ENCODE measurements at regions not wholly inside any gene's neighbourhood (a gene's known extent, or its start where the extent isn't known, plus 50 kb on each side); places are given as distances from the start of the nearest gene placed in this dataset.

DNA sequence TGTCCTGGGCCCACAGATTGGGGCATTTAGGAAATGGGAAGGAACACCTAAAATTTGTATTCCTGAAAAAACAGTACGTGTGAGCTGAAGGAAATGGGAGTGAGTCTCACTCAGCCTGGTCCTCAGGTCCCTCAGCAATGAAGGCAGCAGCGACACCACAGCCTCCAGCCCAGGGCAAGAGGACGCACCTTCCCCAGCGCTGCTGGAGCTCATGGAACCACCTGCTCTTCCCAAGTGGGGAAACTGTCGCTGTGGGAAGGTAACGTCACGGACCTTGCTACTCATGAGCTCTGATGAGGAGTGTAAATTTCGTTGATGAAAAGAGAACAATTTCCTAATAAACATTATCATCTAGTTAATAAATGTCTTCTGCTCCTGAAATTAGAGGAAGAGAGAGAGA is 323.6 kb downstream of the EIPR1 start:
- H3K4me2 ChIP-seq: no peak overlapping the region
- no TSS peak for BruUV-seq (replicated peaks)
- DNase-seq: no peak
- H3K9me2 ChIP-seq (ENCODE audit: insufficient read depth): no peaks in the 10 kb centered on the region
- H3K27me3 ChIP-seq (ENCODE audit: insufficient read depth, low read depth): peaks cover 73% of the 10 kb centered on the region
- H3K9me3 ChIP-seq (ENCODE audit: insufficient read depth, low read depth): no peaks in the 10 kb centered on the region
- POLR2A ChIA-PET (ENCODE audit: unreplicated experiment): no interaction called here
- CTCF ChIA-PET: no interaction called here
- intact Hi-C loops (cut with micrococcal nuclease; ENCODE audit: unreplicated experiment): no loop called here
- H3F3A ChIP-seq (ENCODE audit: insufficient read depth, low read depth): no peaks in the 10 kb centered on the region
- no peaks in the 10 kb centered on the region for H3K79me2 ChIP-seq (ENCODE audit: low read depth)
- H2AFZ ChIP-seq: no peak overlapping the region
- no peaks in the 10 kb centered on the region for H3K36me3 ChIP-seq (ENCODE audit: low read depth)
- H3K4me3 ChIP-seq: no peak overlapping the region
- TF ChIP-seq, protein P1, sequence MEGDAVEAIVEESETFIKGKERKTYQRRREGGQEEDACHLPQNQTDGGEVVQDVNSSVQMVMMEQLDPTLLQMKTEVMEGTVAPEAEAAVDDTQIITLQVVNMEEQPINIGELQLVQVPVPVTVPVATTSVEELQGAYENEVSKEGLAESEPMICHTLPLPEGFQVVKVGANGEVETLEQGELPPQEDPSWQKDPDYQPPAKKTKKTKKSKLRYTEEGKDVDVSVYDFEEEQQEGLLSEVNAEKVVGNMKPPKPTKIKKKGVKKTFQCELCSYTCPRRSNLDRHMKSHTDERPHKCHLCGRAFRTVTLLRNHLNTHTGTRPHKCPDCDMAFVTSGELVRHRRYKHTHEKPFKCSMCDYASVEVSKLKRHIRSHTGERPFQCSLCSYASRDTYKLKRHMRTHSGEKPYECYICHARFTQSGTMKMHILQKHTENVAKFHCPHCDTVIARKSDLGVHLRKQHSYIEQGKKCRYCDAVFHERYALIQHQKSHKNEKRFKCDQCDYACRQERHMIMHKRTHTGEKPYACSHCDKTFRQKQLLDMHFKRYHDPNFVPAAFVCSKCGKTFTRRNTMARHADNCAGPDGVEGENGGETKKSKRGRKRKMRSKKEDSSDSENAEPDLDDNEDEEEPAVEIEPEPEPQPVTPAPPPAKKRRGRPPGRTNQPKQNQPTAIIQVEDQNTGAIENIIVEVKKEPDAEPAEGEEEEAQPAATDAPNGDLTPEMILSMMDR (conservative IDR thresholded peaks at IDR 0.05): no peak
- no peak for TF ChIP-seq EZH2 (IDR thresholded peaks at IDR 0.05; ENCODE audit: low read depth)
- no peaks in the 10 kb centered on the region for H4K20me1 ChIP-seq (ENCODE audit: insufficient read depth)
- H3K27ac ChIP-seq: no peak overlapping the region
- H3K4me1 ChIP-seq (replicated peaks; ENCODE audit: insufficient read depth): no peaks in the 10 kb centered on the region

DNA sequence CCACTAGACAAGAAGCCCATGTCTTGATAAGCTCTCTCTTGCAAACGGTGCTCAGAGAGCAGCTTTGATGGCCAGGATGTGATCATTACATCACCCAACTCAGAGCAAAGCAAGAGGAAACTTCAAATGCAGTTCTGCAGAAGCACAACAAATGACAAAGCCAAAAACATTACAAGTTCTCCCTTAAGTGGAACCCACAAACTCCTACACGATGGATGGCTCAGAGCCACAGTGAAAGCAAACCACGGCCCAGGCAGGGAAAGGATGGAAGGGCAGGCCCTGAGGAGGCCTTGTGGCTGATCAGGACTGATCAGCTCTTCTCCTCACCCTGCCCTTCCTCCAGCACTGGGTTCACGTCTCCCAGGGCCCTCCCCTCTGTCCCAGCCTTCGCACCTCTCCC is 326.4 kb downstream of the EIPR1 start:
- no peaks in the 10 kb centered on the region for H3K36me3 ChIP-seq (ENCODE audit: low read depth)
- H3K9me3 ChIP-seq (ENCODE audit: insufficient read depth, low read depth): no peaks in the 10 kb centered on the region
- POLR2A ChIA-PET (ENCODE audit: unreplicated experiment): no interaction called here
- no peaks in the 10 kb centered on the region for H3K9me2 ChIP-seq (ENCODE audit: insufficient read depth)
- H3K79me2 ChIP-seq (ENCODE audit: low read depth): no peaks in the 10 kb centered on the region
- DNase-seq: no peak
- H2AFZ ChIP-seq: no peak overlapping the region
- CTCF ChIA-PET: no interaction called here
- no peaks in the 10 kb centered on the region for H4K20me1 ChIP-seq (ENCODE audit: insufficient read depth)
- TF ChIP-seq EZH2 (IDR thresholded peaks at IDR 0.05; ENCODE audit: low read depth): no peak
- TF ChIP-seq, protein P1 (conservative IDR thresholded peaks at IDR 0.05): no peak
- BruUV-seq (replicated peaks): no TSS peak
- intact Hi-C loops (cut with micrococcal nuclease; ENCODE audit: unreplicated experiment): no loop called here
- H3K27ac ChIP-seq: no peak overlapping the region
- peaks cover 92% of the 10 kb centered on the region for H3K27me3 ChIP-seq (ENCODE audit: insufficient read depth, low read depth)
- H3F3A ChIP-seq (ENCODE audit: insufficient read depth, low read depth): no peaks in the 10 kb centered on the region
- H3K4me1 ChIP-seq (replicated peaks; ENCODE audit: insufficient read depth): no peaks in the 10 kb centered on the region
- no peak overlapping the region for H3K4me3 ChIP-seq
- H3K4me2 ChIP-seq: no peak overlapping the region

DNA sequence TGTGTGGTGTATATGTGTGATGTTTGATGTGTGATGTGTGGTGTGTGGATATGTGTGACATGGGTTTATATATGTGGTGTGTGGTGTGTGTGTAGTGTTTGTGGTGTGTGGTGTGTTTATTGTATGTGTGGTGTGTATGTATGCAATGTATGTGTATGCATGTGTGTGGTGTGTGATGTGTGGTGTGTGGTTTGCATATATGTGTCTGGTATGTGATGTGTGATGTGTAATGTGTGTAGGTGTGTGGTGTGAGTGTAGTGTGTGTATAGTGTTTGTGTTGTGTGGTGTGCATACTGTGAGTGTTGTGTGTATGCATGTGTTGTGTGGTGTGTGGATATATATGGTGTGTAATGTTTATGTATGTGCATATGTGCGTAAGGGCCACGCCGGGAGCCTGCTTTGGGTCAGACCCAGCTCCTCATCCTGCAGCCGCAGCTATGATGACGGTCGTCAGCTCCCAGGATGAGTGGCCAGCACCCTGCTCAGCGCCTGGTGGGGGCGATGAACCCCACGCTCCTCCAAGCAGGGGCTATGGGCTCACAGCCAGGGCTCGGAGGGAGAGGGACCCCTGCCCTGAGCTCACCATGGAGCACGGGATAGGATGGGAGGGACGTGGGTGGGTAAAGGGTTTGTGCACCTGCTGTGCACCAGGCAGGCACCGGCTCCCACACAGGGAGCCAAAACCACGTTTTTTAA is 331.3 kb downstream of the EIPR1 start:
- BruUV-seq (replicated peaks): no TSS peak
- DNase-seq: no peak
- Histone ChIP-seq H3K79me2 (ENCODE audit: low read depth) (no peaks in the 10 kb centered on the region), H3K27ac (no peak overlapping the region), H3K36me3 (ENCODE audit: low read depth) (no peaks in the 10 kb centered on the region), H3K9me2 (ENCODE audit: insufficient read depth) (no peaks in the 10 kb centered on the region), H3K4me2 (no peak overlapping the region), H3K4me1 (replicated peaks; ENCODE audit: insufficient read depth) (no peaks in the 10 kb centered on the region), H3K4me3 (no peak overlapping the region), H2AFZ (no peak overlapping the region), H3K9me3 (ENCODE audit: insufficient read depth, low read depth) (0 out of 2 replicates have a peak, but pooled peaks cover 4% of the 10 kb centered on the region), H3F3A (ENCODE audit: insufficient read depth, low read depth) (peaks cover 5% of the 10 kb centered on the region), H4K20me1 (ENCODE audit: insufficient read depth) (no peaks in the 10 kb centered on the region), H3K27me3 (ENCODE audit: insufficient read depth, low read depth) (peaks cover 80% of the 10 kb centered on the region)
- intact Hi-C loops (cut with micrococcal nuclease; ENCODE audit: unreplicated experiment): no loop called here
- TF ChIP-seq, protein P1 (conservative IDR thresholded peaks at IDR 0.05): no peak
- no peak for TF ChIP-seq EZH2 (IDR thresholded peaks at IDR 0.05; ENCODE audit: low read depth)
- ChIA-PET POLR2A (ENCODE audit: unreplicated experiment) (no interaction called here), CTCF (no interaction called here)

Measured in PC-9 (cell line).